ENCODE measurements at regions not wholly inside any gene's neighbourhood (a gene's known extent, or its start where the extent isn't known, plus 50 kb on each side); places are given as distances from the start of the nearest gene placed in this dataset.

DNA sequence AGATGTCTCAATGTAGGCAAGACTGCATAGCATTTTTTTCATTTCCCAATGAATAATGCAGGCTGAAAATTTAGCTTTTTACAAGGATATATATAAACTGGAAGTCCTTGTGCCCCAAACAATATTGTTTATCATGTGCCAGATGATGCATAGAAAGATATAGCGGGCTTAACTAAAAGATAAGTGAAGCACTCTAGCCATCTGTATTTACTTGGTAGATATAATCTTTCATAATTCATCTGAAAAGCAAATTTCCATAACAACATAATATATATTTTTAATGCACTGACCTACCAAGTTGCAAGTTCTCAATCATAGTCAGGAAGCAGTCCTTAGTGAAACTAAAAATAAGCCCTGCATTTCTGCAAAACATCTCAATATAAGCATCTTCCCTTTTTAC lies 653.3 kb downstream of the NLGN4X start:
- DNase-seq: no peak
- Mint-ChIP-seq H3K36me3 (ENCODE audit: low read depth) (no peaks in the 10 kb centered on the region), H3K4me3 (no peak overlapping the region), H3K27me3 (no peaks in the 10 kb centered on the region), H3K4me1 (no peaks in the 10 kb centered on the region), H3K27ac (no peak overlapping the region)
- ATAC-seq: no peak
- H3K9me3 ChIP-seq (ENCODE audit: control insufficient read depth, low read length, poor library complexity, severe bottlenecking): no peaks in the 10 kb centered on the region

DNA sequence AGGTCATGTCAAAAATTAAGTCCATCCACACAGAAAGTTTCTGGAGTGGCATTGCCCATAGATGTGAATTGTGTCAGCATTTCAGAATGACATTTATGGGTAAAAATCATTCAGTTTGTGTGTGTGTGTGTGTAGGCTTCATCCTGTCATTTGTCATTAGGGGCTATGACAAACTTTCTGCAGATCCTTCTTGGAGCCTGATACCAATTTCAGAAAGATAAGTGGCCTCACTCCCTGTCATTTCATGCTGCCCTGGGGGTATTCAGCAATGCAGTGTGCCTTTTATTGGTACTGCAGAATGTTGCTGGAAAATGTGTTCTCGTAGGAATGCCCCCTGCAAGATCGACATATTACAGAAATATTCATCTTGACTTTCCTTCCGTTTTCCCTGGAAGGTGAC lies 659.7 kb downstream of the NLGN4X start:
- no peaks in the 10 kb centered on the region for H3K4me1 Mint-ChIP-seq
- DNase-seq (no peak), ATAC-seq (no peak)
- H3K36me3 Mint-ChIP-seq (ENCODE audit: low read depth): no peaks in the 10 kb centered on the region
- no peak overlapping the region for H3K27ac Mint-ChIP-seq
- H3K4me3 Mint-ChIP-seq: no peak overlapping the region
- H3K9me3 ChIP-seq (ENCODE audit: control insufficient read depth, low read length, poor library complexity, severe bottlenecking): no peaks in the 10 kb centered on the region
- no peaks in the 10 kb centered on the region for H3K27me3 Mint-ChIP-seq

DNA sequence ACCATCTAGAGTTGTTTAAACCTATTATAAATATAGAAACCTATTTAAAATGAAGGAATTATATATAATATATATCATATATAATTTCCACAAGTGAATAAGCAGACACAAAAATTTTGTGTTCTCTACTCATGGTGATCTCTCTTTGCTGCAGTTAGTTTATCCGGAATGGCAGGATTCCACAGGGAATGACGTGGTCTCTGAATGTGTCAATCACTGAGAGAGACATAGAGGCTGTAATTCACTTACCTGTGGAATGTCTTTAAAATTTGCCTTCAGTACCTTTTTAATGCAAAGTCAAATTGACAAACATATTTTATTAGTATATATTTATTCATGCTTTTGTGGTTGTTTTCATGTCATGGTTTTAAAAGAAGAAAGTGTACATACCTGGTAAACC lies 669.3 kb downstream of the NLGN4X start:
- Mint-ChIP-seq H3K27me3 (no peaks in the 10 kb centered on the region), H3K4me3 (no peak overlapping the region), H3K4me1 (no peaks in the 10 kb centered on the region), H3K36me3 (ENCODE audit: low read depth) (no peaks in the 10 kb centered on the region), H3K27ac (no peak overlapping the region)
- ATAC-seq: no peak
- no peaks in the 10 kb centered on the region for H3K9me3 ChIP-seq (ENCODE audit: control insufficient read depth, low read length, poor library complexity, severe bottlenecking)
- DNase-seq: no peak

GRCh38 chrX:5549512-5549911 lies 679.2 kb downstream of the NLGN4X start:
- Mint-ChIP-seq H3K27me3 (no peaks in the 10 kb centered on the region), H3K4me3 (no peak overlapping the region), H3K4me1 (no peaks in the 10 kb centered on the region), H3K36me3 (ENCODE audit: low read depth) (no peaks in the 10 kb centered on the region), H3K27ac (no peak overlapping the region)
- no peaks in the 10 kb centered on the region for H3K9me3 ChIP-seq (ENCODE audit: control insufficient read depth, low read length, poor library complexity, severe bottlenecking)
- ATAC-seq (no peak), DNase-seq (no peak)

DNA sequence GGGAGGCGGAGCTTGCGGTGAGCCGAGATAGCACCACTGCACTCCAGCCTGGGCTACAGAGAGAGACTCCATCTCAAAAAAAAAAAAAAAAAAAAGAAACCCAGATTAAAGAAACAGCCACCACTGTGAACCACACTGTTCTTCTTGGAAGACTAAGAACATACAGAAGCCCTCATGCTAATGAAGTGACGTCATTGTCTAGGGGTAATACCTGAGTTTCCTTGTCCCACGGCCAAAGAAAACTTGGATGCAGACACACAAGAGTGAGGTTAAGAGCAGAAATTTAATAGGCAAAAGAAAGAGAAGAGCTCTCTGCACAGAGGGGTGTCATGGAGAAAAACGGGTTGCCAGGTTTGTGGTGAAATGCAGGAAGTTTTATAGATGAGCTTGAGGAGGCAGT lies 691.6 kb downstream of the NLGN4X start:
- ATAC-seq: no peak
- Mint-ChIP-seq H3K4me1 (no peaks in the 10 kb centered on the region), H3K36me3 (ENCODE audit: low read depth) (no peaks in the 10 kb centered on the region)

GRCh38 chrX:5536261-5536660 lies 692.4 kb downstream of the NLGN4X start:
- H3K36me3 Mint-ChIP-seq (ENCODE audit: low read depth): no peaks in the 10 kb centered on the region
- no peak overlapping the region for H3K27ac Mint-ChIP-seq
- no peak for DNase-seq
- H3K4me1 Mint-ChIP-seq: no peaks in the 10 kb centered on the region
- ATAC-seq: no peak
- no peak overlapping the region for H3K4me3 Mint-ChIP-seq
- no peaks in the 10 kb centered on the region for H3K27me3 Mint-ChIP-seq
- no peaks in the 10 kb centered on the region for H3K9me3 ChIP-seq (ENCODE audit: control insufficient read depth, low read length, poor library complexity, severe bottlenecking)

More for the DNA sequence above, 691.6 kb downstream of the NLGN4X start:
- no peak overlapping the region for H3K4me3 Mint-ChIP-seq
- H3K9me3 ChIP-seq (ENCODE audit: control insufficient read depth, low read length, poor library complexity, severe bottlenecking): no peaks in the 10 kb centered on the region
- no peaks in the 10 kb centered on the region for H3K27me3 Mint-ChIP-seq
- H3K27ac Mint-ChIP-seq: no peak overlapping the region
- no peak for DNase-seq

GRCh38 chrX:5528057-5528456 lies 700.6 kb downstream of the NLGN4X start:
- H3K27me3 Mint-ChIP-seq: no peaks in the 10 kb centered on the region
- no peak overlapping the region for H3K27ac Mint-ChIP-seq
- H3K36me3 Mint-ChIP-seq (ENCODE audit: low read depth): no peaks in the 10 kb centered on the region
- no peak for ATAC-seq
- no peak overlapping the region for H3K4me3 Mint-ChIP-seq
- no peak for DNase-seq
- no peaks in the 10 kb centered on the region for H3K9me3 ChIP-seq (ENCODE audit: control insufficient read depth, low read length, poor library complexity, severe bottlenecking)
- no peaks in the 10 kb centered on the region for H3K4me1 Mint-ChIP-seq

DNA sequence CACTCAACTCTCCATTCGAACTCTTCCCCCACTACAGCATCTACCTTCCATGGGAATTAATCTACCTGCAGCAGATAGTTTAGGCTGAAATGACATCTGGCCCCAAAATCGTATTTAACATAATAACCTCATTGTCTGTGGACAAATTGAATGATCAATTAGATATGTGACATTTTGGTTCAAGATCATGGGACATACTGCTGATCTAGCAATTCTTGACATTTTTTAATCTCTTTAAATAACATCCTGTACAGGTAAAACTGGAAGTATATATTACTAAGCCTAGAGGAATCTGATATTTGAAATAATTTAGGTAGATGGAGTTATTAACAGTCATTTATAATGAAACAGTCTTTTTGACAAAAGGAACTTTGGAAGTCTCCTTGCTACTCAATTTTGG lies 702.5 kb downstream of the NLGN4X start:
- ATAC-seq (no peak), DNase-seq (no peak)
- Mint-ChIP-seq H3K27ac (no peak overlapping the region), H3K4me3 (no peak overlapping the region), H3K36me3 (ENCODE audit: low read depth) (no peaks in the 10 kb centered on the region), H3K27me3 (no peaks in the 10 kb centered on the region), H3K4me1 (no peaks in the 10 kb centered on the region)
- H3K9me3 ChIP-seq (ENCODE audit: control insufficient read depth, low read length, poor library complexity, severe bottlenecking): no peaks in the 10 kb centered on the region

GRCh38 chrX:5490786-5491563 lies 737.7 kb downstream of the NLGN4X start:
- no peaks in the 10 kb centered on the region for H3K27me3 Mint-ChIP-seq
- no peak overlapping the region for H3K27ac Mint-ChIP-seq
- H3K9me3 ChIP-seq (ENCODE audit: control insufficient read depth, low read length, poor library complexity, severe bottlenecking): no peaks in the 10 kb centered on the region
- H3K36me3 Mint-ChIP-seq (ENCODE audit: low read depth): no peaks in the 10 kb centered on the region
- H3K4me1 Mint-ChIP-seq: no peaks in the 10 kb centered on the region
- ATAC-seq (no peak), DNase-seq (no peak)
- no peak overlapping the region for H3K4me3 Mint-ChIP-seq

- no peaks in the 10 kb centered on the region for H3K36me3 Mint-ChIP-seq (ENCODE audit: low read depth)
- no peaks in the 10 kb centered on the region for H3K27me3 Mint-ChIP-seq
- H3K27ac Mint-ChIP-seq: no peak overlapping the region
- DNase-seq: no peak
- no peaks in the 10 kb centered on the region for H3K4me1 Mint-ChIP-seq
- no peak for ATAC-seq
- no peaks in the 10 kb centered on the region for H3K9me3 ChIP-seq (ENCODE audit: control insufficient read depth, low read length, poor library complexity, severe bottlenecking)
- H3K4me3 Mint-ChIP-seq: no peak overlapping the region
Measured at GRCh38 chrX:5474282-5474681, 754.4 kb downstream of the NLGN4X start.

DNA sequence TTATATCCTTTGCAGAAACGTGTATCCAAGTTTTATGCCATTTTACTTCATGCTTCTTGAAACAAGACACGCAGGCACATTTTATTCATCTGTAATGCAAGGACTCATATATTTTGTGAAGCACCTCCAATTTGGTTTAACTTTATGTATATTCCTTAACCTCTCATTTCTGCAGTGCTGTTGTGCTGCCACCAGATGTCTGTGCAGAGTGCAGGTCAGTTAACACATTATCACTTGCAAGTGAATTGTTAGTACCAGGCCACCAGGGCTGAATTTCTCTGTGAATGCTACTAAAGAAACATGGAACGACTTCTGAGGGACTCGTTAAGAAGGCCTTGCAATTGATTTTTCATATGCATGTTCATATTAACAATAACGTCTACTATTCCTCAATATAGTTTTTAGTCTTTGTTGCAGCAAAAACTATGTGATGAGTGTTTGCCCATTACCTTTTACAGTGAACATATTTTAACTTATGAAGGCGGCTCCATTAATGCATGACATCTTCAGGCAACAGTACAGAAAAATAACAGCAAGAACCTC lies 770.3 kb downstream of the NLGN4X start:
- DNase-seq (no peak), ATAC-seq (no peak)
- H3K4me1 Mint-ChIP-seq: no peaks in the 10 kb centered on the region
- H3K27me3 Mint-ChIP-seq: no peaks in the 10 kb centered on the region
- H3K4me3 Mint-ChIP-seq: no peak overlapping the region
- H3K9me3 ChIP-seq (ENCODE audit: control insufficient read depth, low read length, poor library complexity, severe bottlenecking): no peaks in the 10 kb centered on the region
- H3K36me3 Mint-ChIP-seq (ENCODE audit: low read depth): no peaks in the 10 kb centered on the region
- no peak overlapping the region for H3K27ac Mint-ChIP-seq

DNA sequence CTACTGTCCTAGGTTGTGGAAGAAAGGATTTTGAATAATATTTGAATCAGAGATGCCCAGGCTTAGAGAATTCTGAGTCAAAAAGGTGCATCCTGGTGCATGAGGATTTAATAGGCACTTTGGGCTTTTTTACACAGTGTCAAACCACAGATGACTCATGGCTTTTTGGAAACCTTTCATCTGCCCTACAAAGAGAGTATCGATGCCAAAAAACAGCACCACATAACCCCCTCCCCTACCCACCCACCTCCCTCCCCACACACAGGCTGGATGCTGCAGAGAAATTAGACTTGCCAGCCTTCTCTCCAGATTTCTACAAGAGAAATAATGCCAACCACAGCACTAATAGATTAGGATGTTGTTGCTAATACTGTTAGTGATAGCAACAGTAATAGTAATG lies 779.3 kb downstream of the NLGN4X start:
- Mint-ChIP-seq H3K4me1 (no peaks in the 10 kb centered on the region), H3K36me3 (ENCODE audit: low read depth) (no peaks in the 10 kb centered on the region), H3K4me3 (no peak overlapping the region), H3K27ac (no peak overlapping the region), H3K27me3 (no peaks in the 10 kb centered on the region)
- DNase-seq (no peak), ATAC-seq (no peak)
- H3K9me3 ChIP-seq (ENCODE audit: control insufficient read depth, low read length, poor library complexity, severe bottlenecking): no peaks in the 10 kb centered on the region

GRCh38 chrX:5431823-5432222 lies 796.8 kb downstream of the NLGN4X start:
- no peaks in the 10 kb centered on the region for H3K27me3 Mint-ChIP-seq
- H3K4me1 Mint-ChIP-seq: no peaks in the 10 kb centered on the region
- ATAC-seq: no peak
- no peak for DNase-seq
- no peaks in the 10 kb centered on the region for H3K36me3 Mint-ChIP-seq (ENCODE audit: low read depth)
- H3K4me3 Mint-ChIP-seq: no peak overlapping the region
- no peaks in the 10 kb centered on the region for H3K9me3 ChIP-seq (ENCODE audit: control insufficient read depth, low read length, poor library complexity, severe bottlenecking)
- H3K27ac Mint-ChIP-seq: no peak overlapping the region

GRCh38 chrX:5425119-5425518 lies 803.5 kb downstream of the NLGN4X start:
- no peaks in the 10 kb centered on the region for H3K9me3 ChIP-seq (ENCODE audit: control insufficient read depth, low read length, poor library complexity, severe bottlenecking)

More at GRCh38 chrX:5425119-5425518, 803.5 kb downstream of the NLGN4X start:
- Mint-ChIP-seq H3K4me3 (no peak overlapping the region), H3K4me1 (no peaks in the 10 kb centered on the region), H3K27ac (no peak overlapping the region), H3K36me3 (ENCODE audit: low read depth) (no peaks in the 10 kb centered on the region), H3K27me3 (no peaks in the 10 kb centered on the region)
- DNase-seq: no peak
- no peak for ATAC-seq
